ENCODE measurements at regions not wholly inside any gene's neighbourhood (a gene's known extent, or its start where the extent isn't known, plus 50 kb on each side); places are given as distances from the start of the nearest gene placed in this dataset.
A peak's percentile ranks its signal among the peaks of the same experiment; 100 is the strongest.

- WGBS (ENCODE audit: missing lambda C conversion rate) = 76% methylated on average over 6 of the region's 6 CpGs
These were observed 71.6 kb upstream of the GRB10 start for GRCh38 chr7:50854247-50854646.

DNA sequence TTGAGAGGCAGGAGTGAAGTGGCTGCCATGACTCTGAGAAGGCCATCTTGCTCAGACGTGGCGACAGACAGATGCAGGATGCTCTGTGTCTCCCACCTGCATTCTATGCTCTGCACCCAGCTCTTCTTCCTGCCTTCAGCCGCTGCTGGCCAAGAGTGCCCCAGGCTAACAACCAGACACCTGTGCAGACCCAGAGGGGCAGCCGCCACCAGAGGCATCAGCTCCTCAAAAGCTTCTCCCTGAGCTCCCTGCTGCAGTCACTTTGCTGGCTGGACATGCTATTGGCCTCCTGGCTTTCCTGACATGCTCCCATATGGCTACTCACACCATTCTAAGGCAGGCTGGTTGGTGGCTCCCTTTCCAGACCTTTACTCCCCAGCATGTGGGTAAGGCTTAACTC, 70.6 kb upstream of the GRB10 start:
- peaks cover 10% of the 10 kb centered on the region; the same call in 2 of the 3 replicates for H3K4me1 ChIP-seq
- H3K9me3 ChIP-seq = no peaks in the 10 kb centered on the region
- POLR2A ChIA-PET = no interaction called here
- no peak overlapping the region for H3K27ac ChIP-seq
- DNase-seq (ENCODE audit: low read depth in 1 of 2, low spot score in 1 of 2) (no peak), ATAC-seq (0 out of 6 replicates have a peak, but pooled peaks of 1 of the 2 experiments have one; percentile 10), FAIRE-seq (no peak)
- CTCF ChIA-PET = no interaction called here
- H3K4me2 ChIP-seq = no peak overlapping the region
- TF ChIP-seq HMGXB4 (CRISPR knock-in tag; IDR thresholded peaks at IDR 0.05; ENCODE audit: borderline replicate concordance) (no peak), MAFK (IDR thresholded peaks at IDR 0.05; ENCODE audit: partially characterized antibody) (no peak), ZC3H11A (IDR thresholded peaks at IDR 0.05) (no peak), TFCP2L1 (CRISPR knock-in tag; IDR thresholded peaks at IDR 0.05) (no peak), RARB (CRISPR knock-in tag; IDR thresholded peaks at IDR 0.05) (no peak), NR3C1 (IDR thresholded peaks at IDR 0.05) (no peak), ATOH8 (CRISPR knock-in tag; IDR thresholded peaks at IDR 0.05; ENCODE audit: low read depth) (no peak), CEBPB (IDR thresholded peaks at IDR 0.05) (no peak), CBX8 (IDR thresholded peaks at IDR 0.05) (no peak), FOXS1 (CRISPR knock-in tag; IDR thresholded peaks at IDR 0.05) (no peak), NPAS2 (CRISPR knock-in tag; IDR thresholded peaks at IDR 0.05; ENCODE audit: borderline replicate concordance) (no peak), CHD4 (IDR thresholded peaks at IDR 0.05; ENCODE audit: borderline replicate concordance) (no peak), MYC (IDR thresholded peaks at IDR 0.05; ENCODE audit: borderline replicate concordance, low read length) (no peak), RNF2 (IDR thresholded peaks at IDR 0.05; ENCODE audit: borderline replicate concordance, low read depth) (no peak), EHF (CRISPR knock-in tag; IDR thresholded peaks at IDR 0.05) (no peak), RAD21 (conservative IDR thresholded peaks at IDR 0.05 in 1 of 2, IDR thresholded peaks at IDR 0.05 in 1 of 2) (no peak), KDM5A (IDR thresholded peaks at IDR 0.05) (no peak), HOXB5 (CRISPR knock-in tag; IDR thresholded peaks at IDR 0.05) (no peak), FOSB (CRISPR knock-in tag; IDR thresholded peaks at IDR 0.05) (no peak)
- 89% methylated on average over 4 of the region's 4 CpGs for WGBS (ENCODE audit: missing lambda C conversion rate)
- H3K4me3 ChIP-seq = no peak overlapping the region

More at GRCh38 chr7:50854247-50854646, 71.6 kb upstream of the GRB10 start:
- ChIA-PET CTCF (no interaction called here), POLR2A (interaction anchor here (0.5 kb wide), 1 partner anchor 12 kb away, joined by 8 read pairs; no protein-coding TSS in a partner anchor)
- peaks cover 10% of the 10 kb centered on the region; the same call in 2 of the 3 replicates for H3K4me1 ChIP-seq
- FAIRE-seq (no peak), DNase-seq (ENCODE audit: low read depth in 1 of 2, low spot score in 1 of 2) (no peak), ATAC-seq (no peak)
- no peak overlapping the region for H3K4me2 ChIP-seq
- no peak overlapping the region for H3K4me3 ChIP-seq
- H3K9me3 ChIP-seq = no peaks in the 10 kb centered on the region
- TF ChIP-seq CBX8 (IDR thresholded peaks at IDR 0.05) = no peak
- TF ChIP-seq SMC3 (IDR thresholded peaks at IDR 0.05) = no peak
- TF ChIP-seq BHLHE40 (IDR thresholded peaks at IDR 0.05; ENCODE audit: low read depth, low read length) = no peak
- TF ChIP-seq MAZ (IDR thresholded peaks at IDR 0.05; ENCODE audit: borderline replicate concordance, low read depth, low read length) = no peak
- no peak for TF ChIP-seq FOXS1 (CRISPR knock-in tag; IDR thresholded peaks at IDR 0.05)
- TF ChIP-seq POLR2AphosphoS2 (conservative IDR thresholded peaks at IDR 0.05; ENCODE audit: low read length) = no peak
- no peak for TF ChIP-seq ELK1 (IDR thresholded peaks at IDR 0.05; ENCODE audit: low read depth, low read length)
- no peak for TF ChIP-seq EHMT2 (IDR thresholded peaks at IDR 0.05; ENCODE audit: low read depth)
- no peak for TF ChIP-seq BCL3 (IDR thresholded peaks at IDR 0.05)
- no peak overlapping the region for H3K27ac ChIP-seq

Data from A549 (cell line).